Stimulated activated CD8-positive, alpha-beta memory T cell treated with anti-CD3 and anti-CD28 coated beads, Interleukin-4, amount 100 ng/mL, for 1 hour (primary cell): ENCODE measurements at regions not wholly inside any gene's neighbourhood (a gene's known extent, or its start where the extent isn't known, plus 50 kb on each side); places are given as distances from the start of the nearest gene placed in this dataset.
"Not testable (repeated sequence)": the region's sequence is repeated elsewhere in the genome, so short reads cannot be mapped to it uniquely, and the experiment has no call there.

ENCODE experiments used
- DNase-seq, 2 donors: peaks; one replicate each; pipeline ENCODE4 v3.0.0-alpha.2; 2020; ENCODE audit warnings: low read depth in 2 of 2, low spot score in 1 of 2

DNA sequence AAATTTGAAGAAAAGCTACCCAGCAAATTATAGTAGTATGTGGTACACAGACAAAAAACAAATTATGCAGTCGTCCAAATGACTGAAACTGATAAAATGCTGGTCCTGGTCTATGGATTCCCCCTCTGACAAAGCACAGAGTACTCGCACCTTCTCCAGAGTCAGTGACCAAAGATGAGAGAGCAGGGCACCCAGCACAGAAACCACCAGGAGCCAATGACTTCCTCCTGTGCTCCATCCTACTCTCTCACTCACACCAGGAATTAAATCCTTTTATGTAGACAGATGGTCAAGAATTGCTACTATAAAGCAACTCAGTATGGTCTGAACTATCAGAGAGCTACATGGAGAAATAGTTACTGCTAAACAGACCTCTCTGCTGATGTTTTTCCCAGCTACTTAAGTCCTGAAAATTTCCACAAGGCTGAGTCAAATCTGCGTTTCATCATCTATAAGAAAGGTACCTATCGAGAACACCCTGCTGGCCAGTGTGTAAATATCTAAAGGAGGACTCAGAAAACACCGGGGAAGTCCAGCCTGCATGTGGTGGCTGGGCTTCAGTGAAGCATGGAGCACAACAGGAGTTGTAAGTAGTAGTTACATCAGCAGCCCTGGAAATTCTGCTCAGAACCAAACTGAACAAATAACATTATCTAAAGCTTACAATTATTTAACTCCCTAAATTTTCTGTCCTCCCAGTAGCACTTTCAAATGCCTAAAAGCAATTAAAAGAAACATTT lies 84.5 kb upstream of the FBXO28 start:
- not testable (repeated sequence) for DNase-seq

DNA sequence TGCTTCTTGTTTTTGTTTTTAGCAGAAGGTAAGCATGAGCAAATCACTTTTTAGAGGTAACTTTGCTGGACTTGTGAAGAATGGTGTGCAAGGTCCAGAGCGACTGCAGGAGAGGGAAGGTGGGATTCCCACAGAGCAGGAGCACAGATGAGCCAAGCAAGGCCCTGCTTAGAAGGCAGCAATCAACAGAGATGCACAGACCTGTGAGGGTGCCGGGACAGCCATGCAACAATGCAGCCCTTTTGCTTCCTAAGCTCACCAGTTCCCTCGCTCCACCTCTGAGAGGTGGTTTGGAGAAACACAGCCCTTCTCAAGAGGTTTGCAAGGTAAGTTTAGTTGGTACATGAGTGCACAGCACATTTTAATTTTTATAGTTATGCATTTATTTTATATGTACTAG lies 85.1 kb upstream of the FBXO28 start:
- not testable (repeated sequence) for DNase-seq

DNA sequence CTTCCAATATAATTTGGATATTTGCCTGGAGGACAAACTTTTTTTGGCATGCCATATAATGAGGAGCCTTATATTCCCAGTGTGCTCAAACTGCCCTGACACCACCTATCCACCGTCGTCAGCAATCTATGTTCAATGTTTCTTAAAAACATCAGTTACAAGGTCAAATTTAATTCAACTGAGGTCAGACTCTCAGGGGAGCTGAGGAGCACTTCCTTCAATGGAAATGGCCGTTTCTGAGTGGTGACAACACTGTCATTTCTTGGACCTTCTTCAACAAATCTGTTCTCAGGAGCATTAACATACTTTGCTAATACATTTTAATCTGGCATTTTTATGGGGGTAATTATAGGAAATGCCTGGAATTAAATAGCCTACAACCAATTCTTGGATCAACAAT lies 90.8 kb upstream of the FBXO28 start:
- not testable (repeated sequence) for DNase-seq

GRCh38 chr1:224022249-224022970 lies 91.5 kb upstream of the FBXO28 start:
- not testable (repeated sequence) for DNase-seq

- not testable (repeated sequence) for DNase-seq
Measured at GRCh38 chr1:224019866-224020265, 94.0 kb upstream of the FBXO28 start.

- not testable (repeated sequence) for DNase-seq
Measured at GRCh38 chr1:224015782-224016181, 98.1 kb upstream of the FBXO28 start.

- DNase-seq = no peak
Measured at GRCh38 chr1:224014330-224014649, 99.6 kb upstream of the FBXO28 start.

DNA sequence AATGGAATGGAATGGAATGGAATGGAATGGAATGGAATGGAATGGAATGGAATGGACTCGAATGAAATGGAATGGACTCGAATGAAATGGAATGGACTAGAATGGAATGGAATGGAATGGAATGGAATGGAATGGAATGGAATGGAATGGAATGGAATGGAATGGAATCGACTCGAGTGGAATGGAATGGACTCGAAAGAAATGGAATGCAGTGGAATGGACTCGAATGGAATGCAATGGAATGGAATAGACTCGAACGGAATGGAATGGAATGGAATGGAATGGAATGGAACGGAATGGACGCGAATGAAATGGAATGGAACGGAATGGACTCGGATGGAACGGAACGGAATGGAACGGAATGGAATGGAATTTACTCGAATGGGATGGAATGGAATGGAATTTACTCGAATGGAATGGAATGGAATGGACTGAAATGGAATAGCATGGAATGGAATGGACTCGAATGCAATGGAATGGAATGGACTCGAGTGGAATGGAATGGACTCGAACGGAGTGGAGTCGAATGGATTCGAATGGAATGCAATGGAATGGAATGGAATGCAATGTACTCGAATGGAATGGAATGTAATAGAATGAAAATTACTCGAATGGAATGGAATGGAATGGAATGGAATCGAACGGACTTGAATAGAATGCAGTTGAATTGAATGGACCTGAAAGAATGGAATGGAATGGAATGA lies 100.1 kb upstream of the FBXO28 start:
- DNase-seq = not testable (repeated sequence)

DNA sequence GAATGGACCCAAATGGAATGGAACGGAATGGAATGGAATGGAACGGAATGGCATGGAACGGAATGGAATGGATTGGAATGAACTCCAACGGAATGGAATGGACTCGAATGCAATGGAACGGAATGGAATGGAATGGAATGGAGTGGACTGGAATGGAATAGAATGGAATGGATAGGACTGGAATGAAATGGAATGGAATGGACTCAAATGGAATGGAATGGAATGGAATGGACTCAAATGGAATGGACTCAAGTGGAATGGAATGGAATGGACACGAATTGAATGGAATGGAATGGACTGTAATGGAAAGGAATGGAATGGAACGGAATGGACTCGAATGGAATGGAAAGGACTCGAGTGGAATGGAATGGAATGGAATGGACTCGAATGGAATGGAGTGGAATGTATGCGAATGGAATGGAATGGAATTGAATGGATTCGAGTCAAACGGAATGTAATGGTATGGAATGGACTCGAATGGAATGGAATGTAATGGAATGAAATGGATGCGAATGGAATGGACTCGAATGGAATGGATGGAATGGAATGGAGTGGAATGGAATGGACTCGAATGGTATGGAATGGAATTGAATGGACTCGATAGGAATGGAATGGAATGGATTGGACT lies 101.0 kb upstream of the FBXO28 start:
- not testable (repeated sequence) for DNase-seq

DNA sequence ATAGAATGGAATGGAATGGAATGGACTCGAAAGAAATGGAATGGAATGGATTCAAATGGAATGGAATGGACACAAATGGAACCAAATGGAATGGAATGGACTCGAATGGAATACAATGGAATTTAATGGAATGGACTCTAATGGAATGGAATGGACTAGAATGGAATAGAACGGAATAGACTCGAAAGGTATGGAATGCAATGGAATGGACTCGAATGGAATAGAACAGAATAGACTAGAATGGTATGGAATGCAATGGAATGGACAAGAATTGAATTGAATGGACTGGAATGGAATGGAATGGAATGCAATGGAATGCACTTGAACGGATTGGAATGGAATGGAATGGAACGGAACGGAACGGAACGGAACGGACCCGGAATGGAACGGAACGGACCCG lies 101.7 kb upstream of the FBXO28 start:
- not testable (repeated sequence) for DNase-seq

DNA sequence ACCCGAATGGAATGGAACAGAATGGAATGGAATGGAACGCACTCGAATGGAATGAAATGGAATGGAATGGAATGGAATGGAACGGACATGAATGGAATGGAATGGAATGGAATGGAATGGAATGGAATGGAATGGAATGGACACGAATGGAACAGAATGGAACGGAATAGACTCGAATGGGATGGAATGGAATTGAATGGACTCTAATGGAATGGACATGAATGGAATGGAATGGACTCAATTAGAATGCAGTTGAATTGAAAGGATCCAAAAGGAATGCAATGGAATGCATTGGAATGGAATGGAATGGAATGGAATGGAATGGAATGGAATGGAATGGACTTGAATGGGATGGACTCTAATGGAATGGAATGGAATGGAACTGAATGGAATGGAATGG lies 102.2 kb upstream of the FBXO28 start:
- DNase-seq = not testable (repeated sequence)

DNA sequence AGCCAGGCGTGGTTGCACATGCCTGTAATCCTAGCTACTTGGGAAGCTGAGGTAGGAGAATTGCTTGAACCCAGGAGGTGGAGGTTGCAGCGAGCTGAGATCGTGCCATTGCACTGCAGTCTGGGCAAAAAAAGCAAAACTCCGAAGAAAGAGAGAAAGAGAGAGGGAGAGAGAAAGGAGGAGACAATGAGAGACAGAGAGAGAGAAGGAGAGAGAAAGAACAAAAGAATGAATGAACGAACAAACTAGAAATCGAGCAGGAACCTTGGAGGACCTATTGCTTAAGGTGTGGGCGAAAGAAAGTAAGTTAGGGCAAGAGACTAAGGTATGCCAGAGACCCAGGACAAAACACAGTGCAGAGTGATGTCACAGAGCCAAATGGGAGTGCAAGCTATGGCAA lies 102.8 kb upstream of the FBXO28 start:
- not testable (repeated sequence) for DNase-seq

DNA sequence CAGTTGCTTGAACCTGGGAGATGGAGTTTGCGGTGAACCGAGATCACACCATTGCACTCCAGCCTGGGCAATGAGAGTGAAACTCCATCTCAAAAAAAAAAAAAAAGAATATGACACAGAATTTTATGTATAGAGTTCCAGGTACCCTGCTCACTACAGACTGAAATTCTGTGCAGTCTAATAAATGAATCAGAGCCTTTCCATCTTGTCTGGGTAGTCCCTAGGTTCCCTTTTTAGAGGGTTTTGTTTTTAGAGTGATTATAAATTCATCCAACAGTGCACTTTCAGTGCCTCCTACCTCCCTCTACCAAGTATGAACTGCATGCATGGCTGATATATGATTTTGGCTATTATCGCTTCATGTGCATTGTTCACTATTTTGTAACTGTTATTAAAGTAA lies 107.9 kb upstream of the FBXO28 start:
- DNase-seq = not testable (repeated sequence)

DNA sequence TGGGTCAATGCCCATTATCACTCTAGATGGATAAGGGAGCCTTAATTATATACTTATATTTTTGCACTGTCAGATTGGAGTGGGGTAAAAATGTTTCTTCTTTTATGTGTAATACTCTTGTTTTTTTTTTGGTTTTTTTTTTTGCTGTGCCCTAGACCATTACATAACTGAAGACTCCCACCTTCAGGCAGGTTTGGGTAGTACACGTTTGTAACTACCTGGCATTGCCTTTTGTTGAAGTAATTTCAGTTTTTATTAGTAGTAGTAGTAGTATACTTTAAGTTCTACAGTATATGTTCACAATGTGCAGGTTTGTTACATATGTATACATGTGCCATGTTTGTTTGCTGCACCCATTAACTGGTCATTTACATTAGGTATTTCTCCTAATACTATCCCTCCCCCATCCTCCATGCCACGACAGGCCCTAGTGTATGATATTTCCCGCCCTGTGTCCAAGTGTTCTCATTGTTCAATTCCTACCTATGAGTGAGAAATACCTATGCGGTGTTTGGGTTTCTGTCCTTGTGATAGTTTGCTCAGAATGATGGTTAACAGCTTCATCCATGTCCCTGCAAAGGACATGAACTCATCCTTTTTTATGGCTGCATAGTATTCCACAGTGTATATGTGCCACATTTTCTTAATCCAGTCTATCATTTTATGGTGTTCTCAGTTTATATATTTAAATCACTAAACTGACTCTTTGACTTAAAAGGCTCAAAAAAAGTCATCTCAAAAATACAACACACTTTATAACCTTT lies 109.2 kb upstream of the FBXO28 start:
- peak in 1 of 2 donors; percentile 16 for DNase-seq

DNA sequence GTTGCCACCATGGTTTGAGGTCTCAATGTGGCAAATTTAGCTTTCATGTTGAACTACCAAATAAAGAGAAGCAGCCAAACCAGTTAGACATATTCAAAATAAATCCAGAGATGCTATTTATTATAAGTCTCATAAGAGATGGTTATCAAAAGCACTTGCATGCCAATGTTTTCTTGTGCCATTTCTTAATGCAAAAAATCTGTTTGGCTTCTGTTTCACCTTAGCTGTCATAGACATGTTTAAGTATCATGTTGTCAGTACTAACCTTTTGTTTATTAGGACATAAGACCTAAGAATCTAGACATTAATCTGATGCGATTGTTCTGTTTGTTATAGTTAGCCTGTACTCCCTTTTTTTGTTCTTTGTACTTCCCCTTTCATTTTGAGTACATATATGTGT lies 110.0 kb upstream of the FBXO28 start:
- not testable (repeated sequence) for DNase-seq

DNA sequence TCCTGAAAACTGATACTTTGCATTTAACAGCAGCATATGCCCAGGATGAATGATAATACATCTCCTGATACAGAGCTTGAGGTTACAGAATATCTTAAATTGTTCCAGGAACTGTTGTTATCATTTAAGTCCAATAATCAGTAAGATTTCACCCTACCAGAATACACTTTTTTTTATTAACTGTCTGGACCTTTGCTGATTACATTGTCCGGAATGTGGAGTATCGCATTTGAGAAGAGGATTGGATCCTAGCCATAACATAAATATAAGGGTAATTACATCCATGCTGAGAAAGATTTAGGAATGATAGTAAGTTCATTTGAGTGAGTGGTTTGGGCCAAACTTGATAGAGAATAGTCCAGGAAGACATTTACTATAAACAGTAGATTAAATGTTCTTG lies 112.2 kb upstream of the FBXO28 start:
- DNase-seq = not testable (repeated sequence)

DNA sequence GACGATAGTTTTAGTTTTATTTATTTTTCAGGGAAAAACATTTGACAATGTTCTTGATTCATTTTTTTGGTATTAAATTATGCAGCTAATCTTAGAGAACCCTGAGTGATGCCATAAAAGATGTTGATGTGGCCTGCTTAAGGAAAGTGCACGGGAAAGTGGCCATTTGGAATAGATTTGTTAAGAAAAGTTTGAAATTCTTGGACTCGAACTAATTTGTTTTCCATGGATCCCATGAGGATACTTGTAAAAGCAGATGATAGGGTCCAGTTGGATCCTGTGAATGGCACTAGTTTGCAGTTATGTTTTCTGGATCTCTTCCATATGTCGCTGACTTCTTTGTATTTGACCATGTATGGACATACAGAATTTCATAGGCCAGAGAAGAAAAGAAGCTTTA lies 114.2 kb upstream of the FBXO28 start:
- not testable (repeated sequence) for DNase-seq

DNA sequence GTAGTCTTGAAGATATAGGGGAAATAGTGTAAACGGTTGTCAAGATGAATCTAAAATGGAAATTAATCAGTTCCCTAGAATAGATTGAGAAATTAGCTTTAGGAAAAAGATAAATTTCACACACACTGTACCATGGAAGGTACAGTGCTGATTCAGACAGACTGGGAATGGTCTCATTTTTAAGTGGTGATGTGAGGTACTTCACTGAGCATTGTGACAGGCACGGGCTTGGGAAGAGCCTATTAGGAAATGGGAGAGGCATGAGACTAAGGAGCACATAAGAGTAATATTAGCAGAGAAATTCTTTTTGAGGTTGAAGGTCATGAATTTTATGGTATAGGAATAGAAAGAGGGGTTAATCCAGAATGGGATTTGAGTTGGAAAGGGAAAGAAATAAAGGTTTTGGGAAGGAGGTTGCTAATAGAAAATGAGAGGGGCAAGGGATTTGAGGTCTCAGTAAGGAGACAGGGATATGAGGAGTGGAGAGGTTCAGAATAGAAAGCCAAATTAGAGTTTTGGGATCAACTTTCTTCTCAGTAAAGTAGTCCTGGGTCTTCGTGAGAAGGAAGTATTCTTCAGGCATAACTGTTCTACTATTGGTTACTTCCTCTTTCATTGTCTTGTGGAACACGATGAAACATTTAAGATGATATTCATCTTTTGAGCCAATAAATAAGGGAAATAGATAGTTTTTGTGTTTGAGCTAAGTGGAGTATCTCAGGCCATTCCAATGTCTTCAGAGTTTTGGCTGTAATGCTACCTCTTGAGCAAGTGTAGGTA lies 115.0 kb upstream of the FBXO28 start:
- DNase-seq = not testable (repeated sequence)

DNA sequence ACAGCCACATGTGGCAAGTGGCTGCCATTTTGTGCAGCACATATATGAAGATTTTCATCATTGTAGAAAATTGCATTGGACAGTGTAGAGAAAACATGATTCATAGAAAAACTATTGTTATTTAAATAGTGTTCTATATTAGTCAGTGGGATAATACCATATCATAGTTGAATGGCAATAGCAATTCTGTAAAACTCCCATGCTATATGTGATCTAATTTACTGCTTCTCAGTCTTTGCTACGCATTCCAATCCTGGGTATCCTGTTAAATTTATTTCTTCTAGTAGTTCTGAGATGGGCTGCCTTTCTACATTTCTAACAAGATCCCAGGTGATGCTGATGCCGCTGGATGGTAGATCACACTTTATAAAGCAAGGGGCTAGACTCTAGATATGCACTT lies 117.5 kb upstream of the FBXO28 start:
- not testable (repeated sequence) for DNase-seq
